SKM-1 (cell line): ENCODE measurements at regions not wholly inside any gene's neighbourhood (a gene's known extent, or its start where the extent isn't known, plus 50 kb on each side); places are given as distances from the start of the nearest gene placed in this dataset.

Experiments used
- DNase-seq: peaks from one replicate; lab custom pipeline; 2025; ENCODE audit not compliant: unreplicated experiment; lab: John Stamatoyannopoulos, UW

DNA sequence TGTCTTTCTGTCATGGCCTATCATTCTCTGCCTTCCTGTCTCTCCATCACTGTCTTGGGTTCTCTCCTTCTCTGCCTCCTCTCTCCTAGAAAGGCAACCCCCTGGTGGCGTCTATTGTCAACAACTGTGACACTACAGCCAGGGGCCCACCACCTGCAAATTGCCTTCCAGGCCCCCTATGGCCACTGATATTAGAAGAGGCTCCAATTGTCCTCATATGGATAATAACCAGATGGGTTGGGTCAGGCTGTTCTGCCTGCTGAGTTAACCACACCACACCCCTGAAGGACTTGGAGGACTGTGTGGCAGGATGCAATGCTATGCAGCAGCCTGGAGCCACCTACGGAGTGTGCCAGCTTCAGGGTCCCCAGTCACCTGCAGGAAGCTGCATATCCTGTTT lies 665.0 kb downstream of the NTRK3 start:
- no peak for DNase-seq

DNA sequence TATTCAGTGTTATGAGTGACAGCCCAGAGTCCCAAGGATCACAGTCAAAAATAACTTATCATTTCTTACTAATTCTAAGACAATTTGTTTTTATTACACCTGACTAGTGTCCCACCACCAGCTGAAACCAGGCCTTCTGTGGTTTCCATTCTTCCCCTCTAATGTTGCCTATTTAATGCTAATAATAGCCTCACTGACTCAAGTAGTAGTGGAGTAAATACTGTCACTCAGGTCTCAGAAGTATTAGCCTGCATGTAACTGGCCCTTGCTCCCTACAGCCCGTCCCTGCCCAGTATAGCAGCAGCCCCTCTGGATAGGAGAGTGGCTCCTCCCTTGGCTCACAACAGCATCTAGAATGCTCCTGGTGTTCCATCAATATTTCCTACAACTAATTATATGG lies 665.5 kb downstream of the NTRK3 start:
- no peak for DNase-seq

GRCh38 chr15:87589134-87589533 lies 667.4 kb downstream of the NTRK3 start:
- no peak for DNase-seq

DNA sequence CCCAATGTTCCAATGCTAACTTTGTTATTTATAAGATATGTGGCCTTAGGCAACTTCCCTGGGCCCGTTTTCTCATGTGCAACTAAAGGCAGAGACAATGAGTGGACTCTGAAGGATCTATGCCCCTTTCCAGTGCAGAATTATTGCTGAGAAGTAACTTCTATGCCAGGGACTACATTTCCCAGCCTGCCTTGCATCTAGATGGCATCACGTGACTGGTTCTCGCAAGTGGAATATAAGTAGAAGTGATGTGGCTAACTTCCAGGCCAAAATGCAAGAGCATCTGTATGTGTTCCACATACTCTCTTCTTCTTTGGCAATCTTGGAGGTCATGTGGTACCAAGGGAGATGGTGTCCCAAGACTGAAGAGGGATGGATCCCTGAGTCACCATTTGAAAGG lies 674.4 kb downstream of the NTRK3 start:
- DNase-seq = no peak

DNA sequence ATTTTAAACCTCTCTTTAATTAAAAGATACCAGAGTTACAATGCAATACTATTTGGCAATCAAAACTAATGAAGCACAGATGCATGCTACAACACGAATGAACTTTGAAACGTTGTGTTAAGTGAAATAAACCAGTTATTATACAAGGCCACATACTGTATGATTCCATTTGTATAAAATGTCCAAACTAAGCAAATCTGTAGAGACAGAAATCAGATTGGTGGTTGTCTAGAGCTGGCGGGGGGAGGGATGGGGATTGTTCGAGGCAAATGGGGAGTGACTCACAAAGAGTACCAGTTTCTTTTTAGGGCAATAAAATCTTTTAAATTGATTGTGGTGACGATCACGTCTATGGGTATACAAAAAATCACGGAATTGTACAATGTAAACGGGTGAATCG lies 677.0 kb downstream of the NTRK3 start:
- no peak for DNase-seq

DNA sequence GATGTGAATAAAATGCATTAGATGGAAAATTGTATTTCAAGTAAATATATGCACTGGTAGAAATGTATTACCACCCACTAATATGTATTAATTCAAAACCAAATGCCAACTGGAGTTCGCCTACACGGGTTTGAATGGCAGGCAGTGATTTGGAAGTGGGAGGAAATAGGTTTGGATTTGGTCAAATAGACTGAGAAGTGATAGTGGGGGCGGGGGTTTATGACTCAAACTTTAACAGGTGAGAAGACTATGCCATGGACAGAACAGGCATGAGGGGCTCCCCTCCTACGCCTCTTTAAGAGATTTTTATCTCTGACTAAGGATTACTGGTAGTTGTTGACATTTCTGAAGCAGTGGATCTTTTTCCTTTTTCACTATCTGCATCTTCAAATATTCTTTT lies 677.8 kb downstream of the NTRK3 start:
- no peak for DNase-seq

- DNase-seq = no peak
Measured at GRCh38 chr15:87577336-87577735, 679.2 kb downstream of the NTRK3 start.

GRCh38 chr15:87576486-87577176 lies 679.9 kb downstream of the NTRK3 start:
- no peak for DNase-seq

DNA sequence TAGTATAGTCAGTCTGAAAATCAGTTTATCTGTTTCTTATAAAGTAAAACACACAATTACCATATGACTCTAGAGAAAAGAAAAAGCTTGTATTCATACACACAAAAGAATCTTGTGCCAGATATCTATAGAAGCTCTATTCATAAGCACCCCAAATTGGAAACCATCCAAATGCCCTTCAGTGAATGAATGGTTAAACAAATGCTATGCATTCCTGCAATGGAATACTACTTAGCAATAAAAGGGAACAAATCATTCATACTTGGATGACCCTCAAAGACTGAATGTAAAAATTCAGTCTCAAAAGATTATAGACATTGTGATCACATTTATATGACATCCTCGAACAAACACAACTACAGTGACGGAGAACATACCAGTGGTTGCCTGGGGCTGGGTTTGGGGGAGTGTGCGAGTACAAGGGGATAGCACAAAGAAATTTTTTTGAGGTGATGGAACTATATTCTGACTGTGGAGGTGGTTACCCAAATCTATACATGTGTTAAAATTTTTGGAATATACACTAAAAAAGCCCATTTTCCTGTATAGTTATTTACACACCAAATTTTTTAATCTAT lies 680.6 kb downstream of the NTRK3 start:
- no peak for DNase-seq

DNA sequence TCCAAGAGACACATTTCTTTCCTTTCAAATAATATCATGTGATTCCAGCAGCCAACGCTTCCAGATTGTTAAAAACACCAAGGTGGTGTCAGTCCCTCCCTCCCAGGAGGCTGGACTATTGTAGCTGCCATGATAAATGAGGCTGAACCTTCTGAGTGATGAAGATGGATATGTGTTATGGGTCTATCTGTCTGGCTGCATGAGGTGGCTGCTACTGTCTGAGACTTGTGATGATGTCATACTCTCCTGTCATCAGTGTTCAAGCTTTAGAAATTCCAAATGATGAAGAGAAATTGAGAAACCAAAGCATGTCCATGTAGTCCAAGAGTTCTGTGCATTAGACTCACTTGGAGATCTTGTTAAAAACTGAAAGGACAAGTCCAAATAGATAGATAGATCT lies 683.0 kb downstream of the NTRK3 start:
- no peak for DNase-seq

- no peak for DNase-seq
Measured at GRCh38 chr15:87573039-87573438, 683.5 kb downstream of the NTRK3 start.

GRCh38 chr15:87572381-87572910 lies 684.1 kb downstream of the NTRK3 start:
- DNase-seq = no peak

- DNase-seq = no peak
Measured at GRCh38 chr15:87570206-87570605, 686.3 kb downstream of the NTRK3 start.

DNA sequence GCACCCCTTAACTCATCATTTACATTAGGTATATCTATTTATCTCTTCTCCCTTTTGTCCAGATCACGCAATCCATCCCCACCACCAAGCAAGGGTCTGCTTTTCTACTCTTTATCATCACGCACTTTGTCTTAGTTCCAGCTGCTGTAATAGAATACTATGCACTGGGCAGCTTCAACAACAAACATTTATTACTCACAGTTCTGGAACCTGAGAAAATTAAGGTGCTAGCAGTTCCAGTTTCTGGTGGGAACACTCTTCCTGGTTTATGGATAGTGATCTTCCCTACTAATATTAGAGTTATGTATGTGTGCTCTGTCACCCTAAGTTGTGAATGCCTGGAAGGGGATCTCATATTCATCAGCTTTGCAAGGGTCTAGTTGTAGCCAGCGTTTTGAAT lies 687.0 kb downstream of the NTRK3 start:
- no peak for DNase-seq

DNA sequence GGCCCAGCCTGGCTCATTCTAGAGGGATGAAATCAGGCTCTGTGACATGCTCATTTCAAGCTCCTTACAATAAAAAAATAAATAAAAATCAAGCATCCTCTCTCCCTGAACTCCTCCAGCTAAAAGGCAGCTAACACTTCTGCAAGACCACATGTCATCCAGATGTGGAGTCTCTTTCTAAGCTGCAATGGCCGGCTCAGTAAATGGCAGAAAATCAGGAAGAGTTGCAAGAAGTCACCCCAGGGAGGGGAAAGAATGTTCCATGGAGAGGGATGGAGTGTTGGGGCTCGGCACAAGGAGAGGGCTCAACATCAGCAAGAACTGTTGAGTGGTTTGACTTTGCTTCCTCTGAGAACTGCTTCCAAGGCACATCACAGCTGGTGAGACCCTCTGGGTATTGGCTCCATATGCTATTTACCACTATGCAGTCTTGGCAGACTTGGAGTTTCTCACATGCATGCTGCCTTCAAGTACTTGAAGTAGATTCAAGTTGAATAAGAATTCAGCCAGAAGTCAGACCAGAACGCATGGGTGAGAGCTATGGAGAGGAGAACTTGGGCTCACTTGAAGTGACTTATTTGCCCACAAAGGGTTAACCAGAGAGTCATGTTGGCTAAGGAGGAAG lies 689.0 kb downstream of the NTRK3 start:
- DNase-seq = no peak

DNA sequence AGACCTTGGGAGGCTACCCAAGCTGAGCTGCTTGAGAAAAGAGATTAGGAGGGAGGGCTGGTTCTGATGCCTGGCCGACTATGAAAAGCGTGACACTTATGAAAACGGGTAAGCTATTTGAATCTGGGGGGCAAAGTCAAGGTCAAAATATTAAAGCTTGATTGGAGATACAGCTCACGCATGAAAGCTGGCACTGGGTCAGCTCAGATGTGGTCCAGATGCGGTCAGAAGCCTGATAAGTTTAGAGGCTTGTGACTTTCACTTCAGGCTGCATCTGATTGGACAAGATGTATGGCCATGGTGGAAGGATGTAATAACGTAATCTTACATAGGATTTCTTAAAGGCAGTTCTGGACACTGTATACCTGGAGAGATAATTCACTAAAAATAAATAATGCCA lies 690.3 kb downstream of the NTRK3 start:
- no peak for DNase-seq

- DNase-seq = no peak
Measured at GRCh38 chr15:87564681-87565080, 691.9 kb downstream of the NTRK3 start.

- DNase-seq = no peak
Measured at GRCh38 chr15:87563869-87564268, 692.7 kb downstream of the NTRK3 start.

DNA sequence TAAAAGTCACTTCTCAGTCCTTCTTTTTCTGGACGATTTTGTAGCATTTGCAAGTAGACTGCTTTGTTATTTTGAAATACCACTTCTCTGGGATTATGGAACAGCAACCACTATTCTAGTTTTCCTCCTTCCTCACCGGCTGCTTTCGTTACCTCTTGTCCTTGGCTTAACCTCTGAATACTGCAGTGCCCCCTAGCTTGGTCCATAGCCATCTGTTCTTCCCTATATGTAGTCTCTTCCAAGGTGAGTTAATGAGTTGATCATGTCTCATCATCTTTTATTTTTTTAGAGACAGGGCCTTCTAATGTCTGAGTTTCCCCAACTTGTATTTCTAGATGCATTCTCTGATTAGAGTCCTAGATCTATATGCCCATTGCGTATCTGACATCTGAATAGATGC lies 694.3 kb downstream of the NTRK3 start:
- DNase-seq = no peak

GRCh38 chr15:87561641-87562040 lies 694.9 kb downstream of the NTRK3 start:
- DNase-seq = no peak

- no peak for DNase-seq
Measured at GRCh38 chr15:87557881-87558280, 698.7 kb downstream of the NTRK3 start.

- no peak for DNase-seq
Measured at GRCh38 chr15:87556886-87557285, 699.7 kb downstream of the NTRK3 start.
